Loucy (cell line): ENCODE measurements at regions not wholly inside any gene's neighbourhood (a gene's known extent, or its start where the extent isn't known, plus 50 kb on each side); places are given as distances from the start of the nearest gene placed in this dataset.

Source experiments
- H2AFZ ChIP-seq: fragments of 200-600 bp; sonication (generic); 2 replicates; pipeline ENCODE4 v1.6.0; 2016; ENCODE audit warnings: antibody characterized with exemption, mild to moderate bottlenecking, low read length, moderate library complexity
- H3F3A ChIP-seq: fragments of 200-600 bp; 2 replicates; pipeline ENCODE4 v1.6.0; 2016; ENCODE audit warnings: antibody characterized with exemption, low read depth, mild to moderate bottlenecking
- H3K27me3 ChIP-seq: fragments of 200-600 bp; sonication (generic); 2 replicates; pipeline ENCODE4 v1.6.1; 2014; ENCODE audit warnings: low read length, mild to moderate bottlenecking; ENCODE audit not compliant: insufficient read depth, poor library complexity, severe bottlenecking
- H3K36me3 ChIP-seq: fragments of 200-600 bp; sonication (generic); 2 replicates; pipeline ENCODE4 v1.6.1; 2016; ENCODE audit warnings: low read length; ENCODE audit not compliant: insufficient read depth
- H3K4me1 ChIP-seq: fragments of 200-600 bp; sonication (generic); 2 replicates; pipeline ENCODE4 v1.5.1; 2014; ENCODE audit warnings: low read length, mild to moderate bottlenecking; ENCODE audit not compliant: insufficient read depth, poor library complexity, severe bottlenecking
- H3K4me2 ChIP-seq: fragments of 200-600 bp; sonication (generic); 2 replicates; pipeline ENCODE4 v1.6.0; 2014; ENCODE audit warnings: antibody characterized with exemption, low read length, low read depth, mild to moderate bottlenecking; ENCODE audit not compliant: poor library complexity, severe bottlenecking
- H3K4me3 ChIP-seq: fragments of 200-600 bp; sonication (generic); 2 replicates; pipeline ENCODE4 v1.5.1; 2014; ENCODE audit warnings: low read length, mild to moderate bottlenecking, mixed read lengths; ENCODE audit not compliant: poor library complexity, severe bottlenecking
- H3K79me2 ChIP-seq: fragments of 200-600 bp; sonication (generic); 2 replicates; pipeline ENCODE4 v1.6.1; 2014; ENCODE audit warnings: low read length; ENCODE audit not compliant: insufficient read depth
- H3K9ac ChIP-seq: fragments of 200-600 bp; sonication (generic); 2 replicates; pipeline ENCODE4 v1.6.0; 2014; ENCODE audit warnings: mild to moderate bottlenecking, low read depth, low read length, moderate library complexity; ENCODE audit not compliant: poor library complexity, severe bottlenecking
- H3K9me2 ChIP-seq: fragments of 200-600 bp; sonication (generic); replicated peaks from 2 replicates; pipeline ENCODE4 v1.6.1; 2016; ENCODE audit warnings: low read depth, low read length, mixed read lengths
- H3K9me3 ChIP-seq: fragments of 200-600 bp; sonication (generic); 2 replicates; pipeline ENCODE4 v1.6.1; 2014; ENCODE audit warnings: mild to moderate bottlenecking, antibody characterized with exemption, low read length, low read depth; ENCODE audit not compliant: insufficient read depth
- H4K20me1 ChIP-seq: fragments of 200-600 bp; sonication (generic); 2 replicates; pipeline ENCODE4 v1.6.0; 2014; ENCODE audit warnings: antibody characterized with exemption, low read length, mild to moderate bottlenecking; ENCODE audit not compliant: insufficient read depth, poor library complexity, severe bottlenecking
- CTCF ChIP-seq: fragments of 200-600 bp; sonication (generic); conservative IDR thresholded peaks from 2 replicates; pipeline ENCODE4 v1.5.1; 2014; ENCODE audit warnings: mild to moderate bottlenecking, antibody characterized with exemption, low read length
- EZH2phosphoT487 ChIP-seq: fragments of 200-600 bp; IDR thresholded peaks from 2 replicates; pipeline ENCODE4 v1.6.1; 2018; ENCODE audit warnings: antibody characterized with exemption, mild to moderate bottlenecking, moderate library complexity, borderline replicate concordance

- H3K9me2 ChIP-seq: no peaks in the 10 kb centered on the region
- no peaks in the 10 kb centered on the region for H3F3A ChIP-seq
- no peaks in the 10 kb centered on the region for H3K9me3 ChIP-seq
- no peak overlapping the region for H3K9ac ChIP-seq
- peak; percentile 95 for TF ChIP-seq CTCF
- TF ChIP-seq EZH2phosphoT487: no peak
- peaks cover 66% of the 10 kb centered on the region for H3K4me1 ChIP-seq
- no peaks in the 10 kb centered on the region for H4K20me1 ChIP-seq
- peak overlapping the region; percentile 34 for H3K4me2 ChIP-seq
- no peaks in the 10 kb centered on the region for H3K79me2 ChIP-seq
- no peaks in the 10 kb centered on the region for H3K36me3 ChIP-seq
- H3K27me3 ChIP-seq: no peaks in the 10 kb centered on the region
- H3K4me3 ChIP-seq: no peak overlapping the region
- peak overlapping the region; percentile 31; the same call in 1 of the 2 replicates for H2AFZ ChIP-seq
Measured at GRCh38 chr14:98138666-98139065, 1133.3 kb downstream of the BCL11B start.

GRCh38 chr14:98140862-98141530 is 1131.0 kb downstream of the BCL11B start:
- Histone ChIP-seq H3K79me2 (no peaks in the 10 kb centered on the region), H3K9me2 (no peaks in the 10 kb centered on the region), H4K20me1 (no peaks in the 10 kb centered on the region), H3K4me3 (no peak overlapping the region), H3K9ac (peak overlapping the region; percentile 11), H3F3A (no peaks in the 10 kb centered on the region), H3K27me3 (no peaks in the 10 kb centered on the region), H3K4me2 (no peak overlapping the region), H3K4me1 (peaks cover 64% of the 10 kb centered on the region), H2AFZ (no peak overlapping the region), H3K9me3 (no peaks in the 10 kb centered on the region), H3K36me3 (no peaks in the 10 kb centered on the region)
- TF ChIP-seq EZH2phosphoT487 (no peak), CTCF (no peak)

DNA sequence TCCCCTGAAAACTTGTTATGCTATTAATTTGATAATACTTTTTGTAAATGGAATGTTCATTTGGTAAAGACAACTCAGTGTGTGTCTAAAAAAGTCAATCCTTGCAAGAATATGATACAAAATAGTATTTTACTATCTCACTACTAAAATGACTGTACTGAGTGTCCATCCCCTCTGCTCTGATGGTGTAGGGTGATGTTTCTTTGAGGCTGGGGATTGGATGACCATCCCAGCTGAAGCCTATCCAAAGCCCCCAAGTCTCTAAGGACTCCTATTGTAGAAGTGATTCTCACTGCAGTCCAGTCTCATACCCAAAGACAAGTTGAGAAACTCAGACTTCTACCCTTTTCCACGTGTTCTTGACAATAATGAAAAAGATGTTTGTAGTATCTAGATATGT is 1128.4 kb downstream of the BCL11B start:
- peaks cover 41% of the 10 kb centered on the region for H3K4me1 ChIP-seq
- no peak overlapping the region for H3K9ac ChIP-seq
- no peak overlapping the region for H2AFZ ChIP-seq
- TF ChIP-seq CTCF (no peak), EZH2phosphoT487 (no peak)
- no peaks in the 10 kb centered on the region for H3K27me3 ChIP-seq
- H4K20me1 ChIP-seq: no peaks in the 10 kb centered on the region
- H3K9me3 ChIP-seq: no peaks in the 10 kb centered on the region
- no peaks in the 10 kb centered on the region for H3K79me2 ChIP-seq
- no peaks in the 10 kb centered on the region for H3F3A ChIP-seq
- H3K4me3 ChIP-seq: no peak overlapping the region
- no peak overlapping the region for H3K4me2 ChIP-seq
- H3K9me2 ChIP-seq: no peaks in the 10 kb centered on the region
- H3K36me3 ChIP-seq: no peaks in the 10 kb centered on the region
